Liver (tissue), 8 donors: ENCODE measurements at regions not wholly inside any gene's neighbourhood (a gene's known extent, or its start where the extent isn't known, plus 50 kb on each side); places are given as distances from the start of the nearest gene placed in this dataset.
A peak's percentile ranks its signal among the peaks of the same experiment; 100 is the strongest.

Experiments used
- DNase-seq: peaks from one replicate; pipeline ENCODE4 v3.0.0-alpha.2; 2017; ENCODE audit warnings: low spot score
- H3K27ac ChIP-seq, 2 donors: one replicate each; pipeline ENCODE4 v1.7.0; 2013; ENCODE audit warnings: inconsistent platforms in 2 of 2, low read length in 2 of 2, control low read depth in 1 of 2, low read depth in 1 of 2, mild to moderate bottlenecking in 1 of 2
- H3K27me3 ChIP-seq, 4 donors: one replicate each; pipeline versions ENCODE4 v1.6.1 to v1.7.0; 2013; ENCODE audit warnings: low read length in 3 of 4, inconsistent platforms in 1 of 4, mild to moderate bottlenecking in 1 of 4, moderate library complexity in 1 of 4; ENCODE audit not compliant: control insufficient read depth in 4 of 4, insufficient read depth in 4 of 4
- H3K36me3 ChIP-seq, 4 donors: one replicate each; pipeline versions ENCODE4 v1.6.1 to v1.7.0; 2013; ENCODE audit warnings: low read length in 3 of 4, mild to moderate bottlenecking in 3 of 4, low read depth in 1 of 4, moderate library complexity in 1 of 4; ENCODE audit not compliant: control insufficient read depth in 4 of 4, insufficient read depth in 3 of 4
- H3K4me1 ChIP-seq, 4 donors: one replicate each; pipeline versions ENCODE4 v1.6.1 to v1.7.0; 2013; ENCODE audit warnings: low read length in 3 of 4, mild to moderate bottlenecking in 3 of 4, moderate library complexity in 1 of 4; ENCODE audit not compliant: control insufficient read depth in 4 of 4, insufficient read depth in 4 of 4
- H3K4me3 ChIP-seq, 3 donors: one replicate each; pipeline versions ENCODE4 v1.6.1 to v1.7.0; 2013; ENCODE audit warnings: low read length in 3 of 3, control low read depth in 1 of 3, low read depth in 1 of 3, mild to moderate bottlenecking in 1 of 3
- H3K9ac ChIP-seq, 2 donors: one replicate each; pipeline ENCODE4 v1.7.0; 2013; ENCODE audit warnings: low read length in 2 of 2, mild to moderate bottlenecking in 2 of 2, moderate library complexity in 2 of 2, control low read depth in 1 of 2, low read depth in 1 of 2
- H3K9me3 ChIP-seq, 4 donors: one replicate each; pipeline versions ENCODE4 v1.6.1 to v1.7.0; 2013; ENCODE audit warnings: low read length in 3 of 4; ENCODE audit not compliant: control insufficient read depth in 4 of 4
- ATF3 ChIP-seq: IDR thresholded peaks from 2 replicates; pipeline ENCODE4 v1.6.1; 2016; ENCODE audit warnings: antibody characterized with exemption
- CTCF ChIP-seq: fragments of 150-350 bp; IDR thresholded peaks from 2 replicates; pipeline ENCODE4 v1.5.1; 2017; ENCODE audit warnings: improper control_type of control experiment, low read depth, low read length; ENCODE audit not compliant: missing input control
- FOXA1 ChIP-seq: IDR thresholded peaks from 2 replicates; pipeline ENCODE4 v1.6.1; 2016; ENCODE audit warnings: antibody characterized with exemption
- GABPA ChIP-seq, 2 donors: IDR thresholded peaks in 1 of 2; conservative IDR thresholded peaks in 1 of 2; 2 replicates each; pipeline ENCODE4 v1.6.1; 2016; ENCODE audit warnings: antibody characterized with exemption in 2 of 2, mild to moderate bottlenecking in 1 of 2, moderate library complexity in 1 of 2
- HNF4A ChIP-seq, 2 donors: conservative IDR thresholded peaks; 2 replicates each; pipeline ENCODE4 v1.6.1; 2016; ENCODE audit warnings: antibody characterized with exemption in 2 of 2, mild to moderate bottlenecking in 2 of 2
- HNF4G ChIP-seq: IDR thresholded peaks from 2 replicates; pipeline ENCODE4 v1.6.1; 2016; ENCODE audit warnings: antibody characterized with exemption
- JUND ChIP-seq, 2 donors: IDR thresholded peaks; 2 replicates each; pipeline ENCODE4 v1.6.1; 2016; ENCODE audit warnings: antibody characterized with exemption in 2 of 2
- NR2F2 ChIP-seq: IDR thresholded peaks from 2 replicates; pipeline ENCODE4 v1.6.1; 2016; ENCODE audit warnings: antibody characterized with exemption
- RAD21 ChIP-seq, 2 donors: IDR thresholded peaks; 2 replicates each; pipeline ENCODE4 v1.6.1; 2016; ENCODE audit warnings: antibody characterized with exemption in 2 of 2, mild to moderate bottlenecking in 2 of 2
- REST ChIP-seq: IDR thresholded peaks from 2 replicates; pipeline ENCODE4 v1.6.1; 2016; ENCODE audit warnings: antibody characterized with exemption, mild to moderate bottlenecking
- RXRA ChIP-seq, 2 donors: IDR thresholded peaks; 2 replicates each; pipeline ENCODE4 v1.6.1; 2017 to 2018; ENCODE audit warnings: antibody characterized with exemption in 2 of 2, mild to moderate bottlenecking in 1 of 2
- SP1 ChIP-seq: IDR thresholded peaks from 2 replicates; pipeline ENCODE4 v1.6.1; 2018; ENCODE audit warnings: antibody characterized with exemption, mild to moderate bottlenecking
- TAF1 ChIP-seq: conservative IDR thresholded peaks from 2 replicates; pipeline ENCODE4 v1.6.1; 2016; ENCODE audit warnings: antibody characterized with exemption, mild to moderate bottlenecking
- WGBS: extraction: QIAGEN DNeasy Blood & Tissue Kit; methylation state at CpG from one replicate; pipeline ENCODE4 v1.1.7; 2013; 5-methylcytosine and 5-hydroxymethylcytosine counted together
- TF ChIP-seq, protein P1 (sequence below): IDR thresholded peaks from 2 replicates; pipeline ENCODE4 v1.6.1; 2016; ENCODE audit warnings: antibody characterized with exemption
- TF ChIP-seq, protein P2 (sequence below): IDR thresholded peaks from 2 replicates; pipeline ENCODE4 v1.6.1; 2016; ENCODE audit warnings: antibody characterized with exemption
- donor health status: healthy.
- donor health status: healthy.
- donor health status: healthy.
- donor health status: healthy.
- donor health status: healthy.

- WGBS: 63% methylated on average over 1 of the region's 1 CpG
- Histone ChIP-seq H3K4me3 (no peak overlapping the region), H3K4me1 (no peaks in the 10 kb centered on the region), H3K9me3 (no peaks in the 10 kb centered on the region), H3K27me3 (no peaks in the 10 kb centered on the region), H3K27ac (no peak overlapping the region), H3K9ac (no peak overlapping the region), H3K36me3 (no peaks in the 10 kb centered on the region)
- DNase-seq: no peak
- TF ChIP-seq FOXA1 (no peak), RAD21 (IDR thresholded peaks at IDR 0.05) (peak; percentile 34 to 58), HNF4A (conservative IDR thresholded peaks at IDR 0.05) (no peak), CTCF (peak; percentile 10)
Measured at GRCh38 chr10:81348003-81348402, 527.0 kb upstream of the NRG3 start.

DNA sequence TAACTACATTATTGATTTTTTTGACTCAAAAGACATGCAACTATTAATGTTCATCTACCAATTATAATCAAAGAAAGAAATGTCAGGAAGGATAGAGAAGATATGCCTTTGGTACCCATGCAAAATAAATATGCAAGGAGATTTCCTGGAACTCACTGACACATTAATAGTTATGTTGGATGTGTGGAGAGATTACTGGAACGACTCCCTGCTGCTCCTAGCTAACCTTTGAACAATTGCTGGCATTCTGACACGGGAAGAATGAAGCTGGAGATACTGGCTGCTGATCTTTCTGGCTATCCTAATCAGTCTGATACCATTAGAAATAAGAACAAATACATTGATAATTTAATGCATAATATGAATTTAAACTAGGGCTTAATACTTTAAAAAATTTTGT lies 507.9 kb upstream of the NRG3 start:
- Histone ChIP-seq H3K9ac (no peak overlapping the region), H3K9me3 (no peaks in the 10 kb centered on the region), H3K36me3 (no peaks in the 10 kb centered on the region), H3K27me3 (no peaks in the 10 kb centered on the region), H3K4me3 (no peak overlapping the region), H3K27ac (no peak overlapping the region), H3K4me1 (no peaks in the 10 kb centered on the region)
- DNase-seq: no peak
- WGBS: 9% methylated on average over 2 of the region's 2 CpGs
- TF ChIP-seq, protein P1, sequence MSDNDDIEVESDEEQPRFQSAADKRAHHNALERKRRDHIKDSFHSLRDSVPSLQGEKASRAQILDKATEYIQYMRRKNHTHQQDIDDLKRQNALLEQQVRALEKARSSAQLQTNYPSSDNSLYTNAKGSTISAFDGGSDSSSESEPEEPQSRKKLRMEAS: no peak
- TF ChIP-seq HNF4G (no peak), TAF1 (no peak), RAD21 (IDR thresholded peaks at IDR 0.05) (no peak), SP1 (no peak), NR2F2 (no peak), RXRA (IDR thresholded peaks at IDR 0.05) (no peak), ATF3 (no peak), GABPA (IDR thresholded peaks at IDR 0.05 in 1 of 2, conservative IDR thresholded peaks at IDR 0.05 in 1 of 2) (no peak), JUND (IDR thresholded peaks at IDR 0.05) (no peak), REST (no peak)
- TF ChIP-seq, protein P2, sequence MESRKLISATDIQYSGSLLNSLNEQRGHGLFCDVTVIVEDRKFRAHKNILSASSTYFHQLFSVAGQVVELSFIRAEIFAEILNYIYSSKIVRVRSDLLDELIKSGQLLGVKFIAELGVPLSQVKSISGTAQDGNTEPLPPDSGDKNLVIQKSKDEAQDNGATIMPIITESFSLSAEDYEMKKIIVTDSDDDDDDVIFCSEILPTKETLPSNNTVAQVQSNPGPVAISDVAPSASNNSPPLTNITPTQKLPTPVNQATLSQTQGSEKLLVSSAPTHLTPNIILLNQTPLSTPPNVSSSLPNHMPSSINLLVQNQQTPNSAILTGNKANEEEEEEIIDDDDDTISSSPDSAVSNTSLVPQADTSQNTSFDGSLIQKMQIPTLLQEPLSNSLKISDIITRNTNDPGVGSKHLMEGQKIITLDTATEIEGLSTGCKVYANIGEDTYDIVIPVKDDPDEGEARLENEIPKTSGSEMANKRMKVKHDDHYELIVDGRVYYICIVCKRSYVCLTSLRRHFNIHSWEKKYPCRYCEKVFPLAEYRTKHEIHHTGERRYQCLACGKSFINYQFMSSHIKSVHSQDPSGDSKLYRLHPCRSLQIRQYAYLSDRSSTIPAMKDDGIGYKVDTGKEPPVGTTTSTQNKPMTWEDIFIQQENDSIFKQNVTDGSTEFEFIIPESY: no peak
